Testis (tissue), 2 donors: ENCODE measurements at regions not wholly inside any gene's neighbourhood (a gene's known extent, or its start where the extent isn't known, plus 50 kb on each side); places are given as distances from the start of the nearest gene placed in this dataset.

Experiments
- DNase-seq: peaks from one replicate; pipeline ENCODE4 v3.0.0-alpha.2; 2019
- H3K27ac ChIP-seq, 2 donors: fragments of 200-600 bp; sonication (generic); one replicate each; pipeline ENCODE4 v1.5.1; 2019
- H3K27me3 ChIP-seq: fragments of 200-600 bp; sonication (generic); one replicate; pipeline ENCODE4 v1.5.1; 2019
- H3K36me3 ChIP-seq: fragments of 200-600 bp; sonication (generic); one replicate; pipeline ENCODE4 v1.5.1; 2017; ENCODE audit warnings: low read depth; ENCODE audit errors: missing control alignments
- H3K4me1 ChIP-seq: fragments of 200-600 bp; sonication (generic); one replicate; pipeline ENCODE4 v1.5.1; 2019
- H3K4me3 ChIP-seq, 2 donors: fragments of 200-600 bp; sonication (generic); one replicate each; pipeline ENCODE4 v1.5.1; 2017 to 2019
- H3K9me3 ChIP-seq: fragments of 200-600 bp; sonication (generic); one replicate; pipeline ENCODE4 v1.5.1; 2017
- POLR2A ChIP-seq: fragments of 450-650 bp; IDR thresholded peaks from one replicate; pipeline ENCODE4 v1.6.1; 2017; ENCODE audit warnings: antibody characterized with exemption, mild to moderate bottlenecking, moderate library complexity
- WGBS, 2 donors: methylation state at CpG; one replicate each; pipeline ENCODE4 v1.1.5; 2018; 5-methylcytosine and 5-hydroxymethylcytosine counted together
- intact Hi-C: fragments of 100-400 bp; cut with DNase I; formaldehyde crosslinking; loops from one replicate; pipeline ENCODE4 v1.15.1; 2023; ENCODE audit warnings: low total_unique reads
- TF ChIP-seq, protein P1 (sequence below), 3 experiments: fragments of 450-650 bp in 2 of 3; fragments of 200-600 bp in 1 of 3; sonication (generic) in 1 of 3; IDR thresholded peaks; one replicate each; pipeline ENCODE4 v1.5.1; 2016 to 2019; ENCODE audit warnings: antibody characterized with exemption in 3 of 3, mild to moderate bottlenecking in 2 of 3, moderate library complexity in 1 of 3

DNA sequence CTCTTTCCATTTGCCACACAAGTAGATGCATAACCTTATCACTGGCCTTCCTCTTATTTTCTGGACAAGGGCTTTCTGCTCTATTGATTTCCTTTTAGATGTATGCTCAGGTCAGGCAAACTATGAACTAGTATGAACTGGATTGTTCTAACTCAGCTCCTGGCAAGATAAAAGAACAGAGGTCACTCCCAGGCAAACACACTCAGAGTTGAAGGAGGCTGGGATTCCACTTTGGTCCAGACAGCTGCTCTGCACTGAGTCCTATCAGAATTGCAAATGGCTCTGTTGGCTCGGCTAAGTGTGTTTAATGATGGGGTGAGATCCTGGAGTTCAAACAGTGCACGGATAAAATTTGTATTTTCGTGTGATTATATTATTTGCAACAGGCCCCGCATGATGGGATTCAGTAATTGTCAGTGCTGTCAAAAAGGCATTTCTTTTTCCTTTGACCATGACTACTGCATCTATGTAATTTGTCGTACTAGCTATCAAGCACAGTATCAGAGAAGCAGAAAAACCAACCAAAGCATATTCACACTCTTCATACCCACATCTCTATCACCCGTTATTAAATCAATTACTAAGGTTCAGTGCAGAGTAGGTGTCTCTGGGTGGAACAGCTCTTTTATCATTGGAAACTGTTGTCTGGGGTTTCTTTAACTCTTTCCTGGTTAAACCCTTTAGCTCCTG is 288.1 kb upstream of the PRKCQ start:
- no peaks in the 10 kb centered on the region for H3K27me3 ChIP-seq
- intact Hi-C loops, result loop anchor here (10.0 kb wide), 1 partner anchor 1177 kb away; no protein-coding TSS in a partner anchor
- H3K36me3 ChIP-seq, result no peaks in the 10 kb centered on the region
- no peak for DNase-seq
- TF ChIP-seq, protein P1, sequence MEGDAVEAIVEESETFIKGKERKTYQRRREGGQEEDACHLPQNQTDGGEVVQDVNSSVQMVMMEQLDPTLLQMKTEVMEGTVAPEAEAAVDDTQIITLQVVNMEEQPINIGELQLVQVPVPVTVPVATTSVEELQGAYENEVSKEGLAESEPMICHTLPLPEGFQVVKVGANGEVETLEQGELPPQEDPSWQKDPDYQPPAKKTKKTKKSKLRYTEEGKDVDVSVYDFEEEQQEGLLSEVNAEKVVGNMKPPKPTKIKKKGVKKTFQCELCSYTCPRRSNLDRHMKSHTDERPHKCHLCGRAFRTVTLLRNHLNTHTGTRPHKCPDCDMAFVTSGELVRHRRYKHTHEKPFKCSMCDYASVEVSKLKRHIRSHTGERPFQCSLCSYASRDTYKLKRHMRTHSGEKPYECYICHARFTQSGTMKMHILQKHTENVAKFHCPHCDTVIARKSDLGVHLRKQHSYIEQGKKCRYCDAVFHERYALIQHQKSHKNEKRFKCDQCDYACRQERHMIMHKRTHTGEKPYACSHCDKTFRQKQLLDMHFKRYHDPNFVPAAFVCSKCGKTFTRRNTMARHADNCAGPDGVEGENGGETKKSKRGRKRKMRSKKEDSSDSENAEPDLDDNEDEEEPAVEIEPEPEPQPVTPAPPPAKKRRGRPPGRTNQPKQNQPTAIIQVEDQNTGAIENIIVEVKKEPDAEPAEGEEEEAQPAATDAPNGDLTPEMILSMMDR (IDR thresholded peaks at IDR 0.05), result no peak
- no peak for TF ChIP-seq POLR2A
- H3K27ac ChIP-seq, result no peak overlapping the region
- WGBS, 2 donors, result 54 to 55% methylated on average over 6 of the region's 6 CpGs
- H3K4me1 ChIP-seq, result no peaks in the 10 kb centered on the region
- H3K9me3 ChIP-seq, result no peaks in the 10 kb centered on the region
- H3K4me3 ChIP-seq, result no peak overlapping the region

DNA sequence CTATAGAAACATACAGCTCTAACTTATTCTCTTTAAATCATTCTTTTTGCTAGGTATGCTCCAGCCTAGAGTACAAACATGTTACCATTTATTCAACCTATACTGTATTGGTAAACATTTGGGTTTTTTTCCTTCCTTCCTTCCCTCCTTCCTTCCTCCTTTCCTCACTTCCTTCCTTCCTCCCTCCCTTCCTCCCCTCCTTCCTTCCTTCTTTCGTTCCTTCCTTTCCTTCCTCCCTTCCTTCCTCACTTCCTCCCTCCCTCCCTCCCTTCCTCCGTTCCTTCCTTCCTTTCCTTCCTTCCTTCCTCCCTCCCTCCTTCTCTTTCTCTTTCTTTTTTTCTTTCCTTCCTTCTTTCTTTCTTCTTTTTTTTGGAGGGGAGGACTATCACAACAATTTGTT is 286.7 kb upstream of the PRKCQ start:
- no peak for DNase-seq
- Histone ChIP-seq H3K27me3 (no peaks in the 10 kb centered on the region), H3K4me1 (no peaks in the 10 kb centered on the region), H3K9me3 (no peaks in the 10 kb centered on the region), H3K27ac (no peak overlapping the region), H3K4me3 (no peak overlapping the region), H3K36me3 (no peaks in the 10 kb centered on the region)
- intact Hi-C loops, result loop anchor here (10.0 kb wide), 1 partner anchor 1178 kb away; no protein-coding TSS in a partner anchor
- WGBS, 2 donors, result 71 to 83% methylated on average over 2 of the region's 2 CpGs
- no peak for TF ChIP-seq POLR2A
- TF ChIP-seq, protein P1 (IDR thresholded peaks at IDR 0.05), result no peak

DNA sequence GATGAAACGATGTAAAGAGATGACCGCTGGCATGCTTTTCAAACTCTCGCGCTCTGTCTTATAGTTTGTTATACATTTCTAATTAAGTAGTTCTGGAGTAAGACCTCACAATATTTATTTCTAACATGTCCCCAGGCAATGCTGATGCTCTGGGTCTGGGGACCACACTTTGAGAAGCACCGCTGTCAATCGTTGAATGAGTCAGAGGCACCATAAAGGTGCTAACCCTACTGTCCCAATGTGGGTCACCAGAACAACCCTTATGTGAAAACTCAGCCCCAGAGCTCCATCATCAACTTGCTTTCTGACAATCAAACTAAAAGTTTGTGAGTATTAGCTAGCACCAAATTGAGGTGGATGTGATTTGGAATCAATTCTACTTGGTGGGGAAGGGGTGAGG is 284.1 kb upstream of the PRKCQ start:
- Histone ChIP-seq H3K27ac (no peak overlapping the region), H3K27me3 (no peaks in the 10 kb centered on the region), H3K36me3 (no peaks in the 10 kb centered on the region), H3K9me3 (no peaks in the 10 kb centered on the region), H3K4me3 (no peak overlapping the region), H3K4me1 (no peaks in the 10 kb centered on the region)
- DNase-seq, result no peak
- 89 to 92% methylated on average over 6 of the region's 6 CpGs for WGBS, 2 donors
- intact Hi-C loops, result loop anchor here (10.0 kb wide), 1 partner anchor 1181 kb away; no protein-coding TSS in a partner anchor
- TF ChIP-seq, protein P1 (IDR thresholded peaks at IDR 0.05), result no peak
- no peak for TF ChIP-seq POLR2A

DNA sequence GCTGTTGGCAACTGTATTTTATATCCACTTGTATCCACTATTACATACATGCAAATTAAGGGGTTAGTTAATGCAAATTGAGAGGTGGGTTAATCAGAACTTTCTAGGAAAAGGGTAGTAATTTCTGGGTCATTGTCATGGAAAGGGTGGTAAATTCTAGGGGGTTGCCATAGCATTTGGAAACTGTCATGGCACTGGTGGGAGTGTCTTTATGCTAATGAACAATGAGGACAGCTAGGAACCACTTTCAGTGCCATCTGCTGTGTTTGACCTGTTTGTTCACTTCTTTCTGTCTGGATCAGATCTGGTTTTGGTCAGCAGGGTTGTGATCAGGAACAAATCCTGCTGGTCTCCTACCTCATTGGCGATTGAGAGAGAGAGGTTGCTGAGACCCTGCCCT is 283.3 kb upstream of the PRKCQ start:
- Histone ChIP-seq H3K27ac (no peak overlapping the region), H3K36me3 (no peaks in the 10 kb centered on the region), H3K27me3 (no peaks in the 10 kb centered on the region), H3K4me1 (no peaks in the 10 kb centered on the region), H3K4me3 (no peak overlapping the region), H3K9me3 (no peaks in the 10 kb centered on the region)
- 78 to 100% methylated on average over 1 of the region's 1 CpG for WGBS, 2 donors
- intact Hi-C loops, result loop anchor here (10.0 kb wide), 1 partner anchor 1181 kb away; no protein-coding TSS in a partner anchor
- no peak for TF ChIP-seq POLR2A
- TF ChIP-seq, protein P1 (IDR thresholded peaks at IDR 0.05), result no peak
- DNase-seq, result no peak

DNA sequence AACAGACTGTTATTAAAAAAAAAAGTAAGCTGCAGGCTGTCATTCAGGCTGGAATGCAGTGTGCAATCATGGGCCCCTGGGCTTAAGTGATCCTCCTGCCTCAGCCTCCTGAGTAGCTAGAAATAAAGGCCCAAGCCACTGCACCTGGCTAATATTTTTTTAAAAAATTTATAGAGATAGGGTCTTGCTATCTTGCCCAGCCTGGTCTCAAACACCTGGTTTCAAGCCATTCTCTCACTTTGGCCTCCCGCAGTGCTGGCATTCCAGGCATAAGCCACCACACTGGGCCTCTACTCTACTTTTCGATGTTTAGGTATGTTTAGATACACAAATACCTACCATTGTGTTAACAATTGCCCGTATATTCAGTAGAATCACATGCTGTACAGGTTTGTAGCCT is 270.4 kb upstream of the PRKCQ start:
- no peaks in the 10 kb centered on the region for H3K9me3 ChIP-seq
- DNase-seq, result no peak
- no peak overlapping the region for H3K27ac ChIP-seq
- no peak for TF ChIP-seq POLR2A
- TF ChIP-seq, protein P1 (IDR thresholded peaks at IDR 0.05), result no peak
- no peaks in the 10 kb centered on the region for H3K36me3 ChIP-seq
- no peak overlapping the region for H3K4me3 ChIP-seq
- no peaks in the 10 kb centered on the region for H3K4me1 ChIP-seq
- WGBS, 2 donors, result 94% methylated on average over 3 of the region's 3 CpGs
- intact Hi-C loops, result no loop called here
- H3K27me3 ChIP-seq, result no peaks in the 10 kb centered on the region
